ENCODE measurements at regions not wholly inside any gene's neighbourhood (a gene's known extent, or its start where the extent isn't known, plus 50 kb on each side); places are given as distances from the start of the nearest gene placed in this dataset.
"Not testable (repeated sequence)": the region's sequence is repeated elsewhere in the genome, so short reads cannot be mapped to it uniquely, and the experiment has no call there.

GRCh38 chr11:33553486-33553885 lies 147.1 kb downstream of the C11orf91 start:
- DNase-seq = no peak

- DNase-seq = no peak
These were observed 147.9 kb downstream of the C11orf91 start for GRCh38 chr11:33552756-33553155.

- DNase-seq = no peak
These were observed 149.6 kb downstream of the C11orf91 start for GRCh38 chr11:33551051-33551450.

DNA sequence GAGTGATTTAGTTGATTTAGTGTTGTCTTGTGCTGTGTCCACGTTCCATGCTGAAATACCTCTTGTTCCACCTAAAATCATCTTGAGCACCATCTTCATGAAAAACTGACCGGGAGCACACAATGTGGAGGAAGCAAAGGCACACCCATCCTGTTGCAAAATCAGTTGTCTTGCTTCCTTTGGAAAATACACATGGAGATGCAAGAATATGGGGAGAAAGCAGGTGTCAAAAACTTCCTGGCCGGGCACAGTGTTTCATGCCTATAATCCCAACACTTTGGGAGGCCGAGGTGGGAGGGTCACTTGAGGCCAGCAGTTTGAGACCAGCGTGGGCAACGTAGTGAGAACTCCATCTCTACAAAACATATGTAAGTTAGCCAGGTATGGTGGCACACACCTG lies 151.1 kb downstream of the C11orf91 start:
- no peak for DNase-seq

- no peak for DNase-seq
These were observed 154.7 kb downstream of the C11orf91 start for GRCh38 chr11:33545931-33546330.

DNA sequence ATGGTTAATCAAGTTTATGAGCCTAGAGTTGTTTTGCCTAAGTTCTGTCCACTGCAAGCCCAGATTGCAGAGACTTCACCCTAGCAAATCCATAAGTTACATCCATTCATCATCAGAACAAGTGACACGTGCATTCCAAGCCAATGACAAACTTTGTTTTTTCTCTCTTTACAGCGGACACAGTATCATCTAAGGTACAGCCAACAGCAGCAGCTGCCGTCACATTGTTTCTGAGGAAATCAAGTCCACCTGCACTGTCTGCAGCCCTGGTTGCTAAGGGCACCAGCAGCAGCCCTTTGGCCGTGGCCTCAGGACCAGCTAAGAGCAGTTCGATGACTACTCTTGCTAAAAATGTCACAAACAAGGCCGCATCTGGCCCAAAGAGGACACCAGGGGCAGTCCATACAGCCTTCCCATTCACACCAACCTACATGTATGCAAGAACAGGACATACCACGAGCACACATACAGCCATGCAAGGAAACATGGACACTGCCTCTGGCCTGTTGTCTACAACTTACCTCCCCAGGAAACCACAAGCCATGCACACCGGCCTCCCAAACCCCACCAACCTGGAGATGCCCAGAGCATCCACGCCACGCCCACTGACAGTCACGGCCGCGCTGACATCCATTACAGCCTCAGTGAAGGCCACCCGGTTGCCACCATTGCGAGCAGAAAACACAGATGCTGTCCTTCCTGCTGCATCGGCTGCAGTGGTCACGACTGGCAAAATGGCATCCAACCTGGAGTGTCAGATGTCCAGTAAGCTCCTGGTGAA lies 155.8 kb downstream of the C11orf91 start:
- DNase-seq = no peak

GRCh38 chr11:33543823-33544222 lies 156.8 kb downstream of the C11orf91 start:
- no peak for DNase-seq

DNA sequence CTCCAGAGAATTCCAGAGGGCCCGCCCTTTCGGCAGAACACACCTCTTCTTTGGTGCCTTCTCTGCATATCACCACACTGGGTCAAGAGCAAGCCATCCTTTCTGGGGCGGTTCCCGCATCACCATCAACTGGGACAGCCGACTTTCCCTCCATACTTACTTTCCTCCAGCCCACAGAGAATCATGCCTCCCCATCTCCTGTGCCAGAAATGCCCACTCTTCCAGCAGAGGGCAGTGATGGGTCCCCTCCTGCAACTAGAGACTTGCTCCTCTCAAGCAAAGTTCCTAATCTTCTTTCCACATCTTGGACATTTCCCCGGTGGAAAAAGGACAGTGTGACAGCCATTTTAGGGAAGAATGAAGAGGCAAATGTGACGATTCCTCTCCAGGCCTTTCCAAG lies 157.7 kb downstream of the C11orf91 start:
- peak in 1 of 2 experiments; percentile 12 for DNase-seq

DNA sequence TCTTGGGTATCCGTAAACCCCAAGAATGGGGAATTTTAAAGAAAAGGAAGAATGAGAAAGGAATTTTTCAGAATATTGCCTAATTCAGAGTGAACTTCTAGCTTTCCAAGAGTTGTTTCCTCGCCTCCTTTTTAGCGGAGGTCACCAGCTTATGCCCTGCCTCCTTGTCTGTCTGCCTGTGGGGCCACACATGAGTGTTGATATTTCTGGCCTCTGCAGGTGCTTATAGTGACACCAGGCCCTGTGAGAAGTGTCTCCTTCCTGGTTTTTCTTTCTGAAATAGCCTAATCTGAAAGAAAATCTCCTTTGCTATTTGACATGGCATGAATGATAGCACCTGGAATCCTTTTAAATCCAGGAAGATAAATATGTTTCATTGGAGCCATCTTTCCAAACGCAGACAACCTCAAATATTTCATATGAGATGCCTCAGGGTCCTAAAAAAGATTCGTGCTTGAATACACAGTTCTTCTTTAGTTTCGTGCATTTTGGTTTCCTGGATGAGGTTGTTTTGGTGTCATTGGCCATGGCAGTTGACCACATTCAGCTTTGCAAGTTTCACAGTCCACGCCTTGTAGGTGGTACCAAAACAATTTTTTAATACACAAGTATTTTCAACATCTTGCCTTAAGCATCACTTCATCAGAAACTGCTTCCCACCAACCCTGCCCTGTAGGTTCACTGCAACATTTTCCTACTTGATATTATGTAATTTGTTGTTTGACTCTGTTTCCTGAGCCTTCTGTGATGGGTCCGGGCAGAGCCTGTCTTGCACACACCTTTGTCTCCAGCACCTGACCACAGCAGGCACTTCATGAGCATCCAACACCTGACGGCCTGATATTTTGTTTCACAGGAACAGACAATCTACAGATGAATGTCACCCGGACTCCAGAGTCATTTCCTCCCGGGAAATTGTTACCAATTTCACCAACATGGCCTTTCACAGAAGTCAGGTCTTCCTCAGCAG lies 159.4 kb downstream of the C11orf91 start:
- DNase-seq = no peak

- DNase-seq = no peak
These were observed 160.2 kb downstream of the C11orf91 start for GRCh38 chr11:33540427-33540826.

GRCh38 chr11:33539751-33540150 lies 160.9 kb downstream of the C11orf91 start:
- no peak for DNase-seq

- no peak for DNase-seq
These were observed 161.9 kb downstream of the C11orf91 start for GRCh38 chr11:33538726-33539125.

DNA sequence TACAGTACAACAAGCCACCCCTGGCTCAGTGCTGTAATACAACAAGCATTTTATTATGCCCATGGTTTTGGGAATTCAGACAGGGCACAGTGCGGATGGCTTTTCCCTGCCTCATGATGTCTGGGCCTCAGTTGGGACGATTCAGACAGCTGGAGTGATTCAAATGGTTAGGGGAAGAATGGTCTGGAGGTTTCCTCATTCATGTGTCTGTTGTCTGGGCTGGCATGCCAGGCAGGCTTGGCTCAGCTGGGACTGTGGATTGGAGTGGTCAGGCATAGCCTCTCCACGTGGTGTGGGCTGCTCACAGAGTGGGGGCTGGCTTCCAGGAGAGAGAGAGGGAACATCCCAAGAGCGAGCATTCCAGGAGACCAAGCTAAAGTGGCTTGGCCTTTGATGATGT lies 164.4 kb downstream of the C11orf91 start:
- DNase-seq = no peak

- no peak for DNase-seq
These were observed 166.1 kb downstream of the C11orf91 start for GRCh38 chr11:33534575-33534974.

GRCh38 chr11:33533386-33534052 lies 167.1 kb downstream of the C11orf91 start:
- DNase-seq = no peak

GRCh38 chr11:33532720-33533385 lies 167.8 kb downstream of the C11orf91 start:
- no peak for DNase-seq

DNA sequence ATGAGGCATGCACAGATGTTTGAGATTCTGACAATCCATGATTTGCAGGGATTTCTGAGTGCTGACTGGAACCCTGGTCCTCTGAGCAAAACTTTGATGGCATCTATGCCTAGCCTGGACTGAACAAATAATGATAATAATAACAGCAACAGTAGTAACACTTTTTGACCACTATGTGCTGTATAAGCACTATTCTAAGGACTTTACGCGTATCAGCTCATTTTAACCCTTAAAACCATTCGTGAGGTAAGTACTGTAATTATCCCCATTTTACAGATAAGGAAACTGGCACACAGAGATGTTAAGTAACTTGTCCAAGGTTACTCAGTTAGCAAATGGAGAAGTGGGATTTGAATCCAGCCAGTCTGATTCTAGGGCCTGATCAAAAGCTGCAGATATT lies 168.4 kb downstream of the C11orf91 start:
- no peak for DNase-seq

- no peak for DNase-seq
These were observed 168.9 kb downstream of the C11orf91 start for GRCh38 chr11:33531743-33532181.

DNA sequence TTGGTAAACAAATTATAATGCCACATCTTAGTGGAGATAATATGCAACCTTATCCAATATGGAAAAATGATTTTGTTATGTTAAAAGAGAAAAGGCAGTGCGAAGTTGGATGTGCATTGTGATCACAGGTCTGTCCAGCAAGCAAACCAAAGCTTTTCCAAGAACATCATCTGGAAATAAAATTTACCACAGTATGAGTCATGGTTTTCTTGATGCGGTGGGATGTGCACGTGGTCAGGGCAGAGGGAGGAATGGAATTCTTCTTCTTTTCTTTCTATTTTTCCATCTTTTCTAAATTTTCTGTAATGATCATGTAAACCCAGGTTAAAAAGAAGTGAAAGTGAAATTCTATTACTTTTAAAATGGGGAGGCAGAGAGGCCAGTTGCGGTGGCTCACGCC lies 169.8 kb downstream of the C11orf91 start:
- no peak for DNase-seq

- no peak for DNase-seq
These were observed 171.2 kb downstream of the C11orf91 start for GRCh38 chr11:33529461-33529860.

DNA sequence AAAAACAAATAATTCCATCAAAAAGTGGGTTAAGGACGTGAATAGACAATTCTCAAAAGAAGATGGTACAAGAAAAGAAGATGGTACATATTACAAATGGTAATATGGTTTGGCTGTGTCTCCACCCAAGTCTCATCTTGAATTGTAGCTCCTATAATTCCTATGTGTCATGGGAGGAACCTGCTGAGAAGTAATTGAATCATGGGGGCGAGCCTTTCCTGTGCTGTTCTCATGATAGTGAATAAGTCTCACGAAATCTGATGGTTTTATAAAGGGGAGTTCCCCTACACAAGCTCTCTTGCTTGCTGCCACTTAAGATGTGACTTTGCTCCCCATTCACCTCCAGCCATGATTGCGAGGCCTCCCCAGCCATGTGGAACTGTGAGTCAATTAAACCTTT lies 172.9 kb downstream of the C11orf91 start:
- DNase-seq = not testable (repeated sequence)

DNA sequence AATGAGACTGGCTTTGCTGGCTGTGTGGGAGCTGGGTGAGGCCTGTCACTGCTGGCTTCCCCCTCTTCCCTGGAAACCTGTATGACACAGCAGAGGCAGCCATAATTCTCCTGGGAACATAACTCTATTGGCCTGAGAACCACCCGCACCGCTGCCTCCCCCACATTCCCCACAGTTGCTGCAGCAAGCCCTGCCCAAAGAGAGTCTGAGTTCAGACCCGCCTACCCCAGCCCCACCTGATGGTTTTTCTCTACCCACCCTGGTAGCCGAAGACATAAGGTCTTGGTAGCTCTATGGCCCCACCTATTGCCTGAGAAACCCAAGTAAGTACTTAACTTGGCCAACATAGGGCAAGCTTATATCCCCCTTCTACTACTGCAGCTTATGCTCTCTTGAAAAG lies 174.8 kb downstream of the C11orf91 start:
- DNase-seq = no peak

DNA sequence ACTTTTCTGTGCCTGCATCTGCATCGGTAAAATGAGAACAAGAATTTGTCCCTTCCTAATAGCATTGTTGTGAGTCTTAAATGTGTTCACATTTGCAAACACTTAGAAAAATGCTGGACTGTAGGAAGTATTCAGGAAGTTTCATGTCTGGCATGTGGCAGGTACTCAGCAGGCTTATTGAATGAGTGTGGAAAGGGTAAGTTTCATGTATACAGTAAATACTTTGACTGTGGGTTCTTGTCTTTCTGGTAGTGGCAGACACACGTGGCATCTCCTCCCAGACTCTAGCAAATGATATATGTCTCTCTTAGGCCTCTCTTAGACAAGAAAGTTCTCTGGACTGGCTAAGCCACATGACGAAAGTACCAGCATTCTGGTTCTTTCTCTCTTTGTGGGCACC lies 179.2 kb downstream of the C11orf91 start:
- DNase-seq = no peak

Measured in NCI-H1930 (cell line).